K562 (cell line): ENCODE measurements at regions not wholly inside any gene's neighbourhood (a gene's known extent, or its start where the extent isn't known, plus 50 kb on each side); places are given as distances from the start of the nearest gene placed in this dataset.

Experiments
- ATAC-seq: fragments of 200-7000 bp; cut with Tn5 transposase; 3 replicates; pipeline ENCODE4 v1.9.1; 2020; ENCODE audit warnings: moderate library complexity
- BruUV-seq: library from RNA; stranded (reverse); fragments of 400-500 nt; replicated peaks from 2 replicates; lab custom pipeline; 2021; lab: Mats Ljungman, UMichigan
- CTCF ChIA-PET: fragments of 300-600 bp; formaldehyde crosslinking; extraction: SDS; loops from one replicate; lab custom pipeline; 2021; ENCODE audit warnings: low intra/inter-chr PET ratio; lab: Yijun Ruan, JAX
- POLR2A ChIA-PET: fragments of 300-600, 350-650 bp; sonication (Branson Sonifier 250); formaldehyde crosslinking; extraction: SDS; loops from one replicate; lab custom pipeline; 2021; ENCODE audit warnings: antibody characterized with exemption, inconsistent platforms; lab: Yijun Ruan, JAX
- DNase-seq, 4 experiments: peaks; one replicate each; pipeline versions ENCODE4 v3.0.0 to v3.0.0-alpha.2; 2011 to 2018; ENCODE audit warnings: low spot score in 3 of 4, mixed read lengths in 3 of 4; ENCODE audit errors: extremely low read depth in 1 of 4
- FAIRE-seq: peaks from 2 replicates; lab custom pipeline; 2011; peaks lifted over from hg19 to GRCh38; lab: Jason Lieb, UNC
- H2AFZ ChIP-seq: 2 replicates; pipeline ENCODE4 v1.6.0; 2011; ENCODE audit warnings: low read depth, low read length, control low read depth, inconsistent platforms
- H3K27ac ChIP-seq: fragments of 200-600 bp; 3 replicates; pipeline ENCODE4 v1.8.0; 2011; ENCODE audit warnings: low read depth, mild to moderate bottlenecking, control low read depth, inconsistent platforms, low read length, moderate library complexity, mixed read lengths; ENCODE audit errors: extremely low read depth
- H3K27me3 ChIP-seq, 2 experiments: fragments of 300-600 bp in 1 of 2; 2 replicates in 1 of 2; 3 replicates in 1 of 2; pipeline versions ENCODE4 v1.6.0 to v1.8.0; 2011; ENCODE audit warnings: inconsistent platforms in 2 of 2, low read length in 2 of 2, mild to moderate bottlenecking in 1 of 2, mixed read lengths in 1 of 2, moderate library complexity in 1 of 2; ENCODE audit not compliant: control insufficient read depth in 2 of 2, insufficient read depth in 2 of 2
- H3K36me3 ChIP-seq: fragments of 300-600 bp; 3 replicates; pipeline ENCODE4 v1.8.0; 2011; ENCODE audit warnings: mild to moderate bottlenecking, low read length, inconsistent platforms; ENCODE audit not compliant: control insufficient read depth, insufficient read depth
- H3K4me1 ChIP-seq, 2 experiments: fragments of 200-600 bp in 1 of 2; replicated peaks in 1 of 2; 2 replicates in 1 of 2; 3 replicates in 1 of 2; pipeline versions ENCODE4 v1.5.1 to v1.8.0; 2011; ENCODE audit warnings: inconsistent platforms in 2 of 2, low read length in 2 of 2, mild to moderate bottlenecking in 1 of 2, mixed read lengths in 1 of 2, moderate library complexity in 1 of 2; ENCODE audit not compliant: control insufficient read depth in 2 of 2, insufficient read depth in 2 of 2
- H3K4me2 ChIP-seq: 2 replicates; pipeline ENCODE4 v1.6.1; 2011; ENCODE audit warnings: low read length, control low read depth, inconsistent platforms, mixed read lengths; ENCODE audit not compliant: insufficient read depth
- H3K4me3 ChIP-seq: fragments of 200-600 bp; sonication (generic), shearing (Covaris generic); 2 replicates; pipeline ENCODE4 v1.5.1; 2016; ENCODE audit warnings: control low read depth, inconsistent platforms
- H3K79me2 ChIP-seq: fragments of 200-600 bp; 3 replicates; pipeline ENCODE4 v1.8.0; 2011; ENCODE audit warnings: low read length, inconsistent platforms; ENCODE audit not compliant: control insufficient read depth, insufficient read depth
- H3K9ac ChIP-seq, 2 experiments: 2 replicates each; pipeline versions ENCODE4 v1.6.0 to v1.6.1; 2011; ENCODE audit warnings: low read depth in 2 of 2, low read length in 2 of 2, control low read depth in 1 of 2, inconsistent platforms in 1 of 2, mild to moderate bottlenecking in 1 of 2, mixed read lengths in 1 of 2; ENCODE audit not compliant: insufficient read depth in 1 of 2
- H3K9me1 ChIP-seq: one replicate; pipeline ENCODE4 v1.6.0; 2011; ENCODE audit warnings: inconsistent platforms, mild to moderate bottlenecking, low read length, moderate library complexity; ENCODE audit not compliant: control insufficient read depth, insufficient read depth
- H3K9me3 ChIP-seq: replicated peaks from 2 replicates; pipeline ENCODE4 v1.5.1; 2011; ENCODE audit warnings: low read depth, low read length, inconsistent platforms; ENCODE audit not compliant: control insufficient read depth, insufficient read depth
- H4K20me1 ChIP-seq: replicated peaks from 2 replicates; pipeline ENCODE4 v1.6.1; 2011; ENCODE audit warnings: low read length, inconsistent platforms, mixed read lengths; ENCODE audit not compliant: control insufficient read depth, insufficient read depth
- AFF4 ChIP-seq: sonication (generic); formaldehyde crosslinking; IDR thresholded peaks from 2 replicates; pipeline ENCODE4 v1.8.0; 2023; ENCODE audit warnings: mild to moderate bottlenecking, missing genetic modification reagents
- MAZ ChIP-seq, 2 experiments: fragments of 450-650 bp in 1 of 2; sonication (generic) in 1 of 2; formaldehyde crosslinking; IDR thresholded peaks in 1 of 2; conservative IDR thresholded peaks in 1 of 2; 2 replicates each; pipeline versions ENCODE4 v1.4.0 to v1.5.0; 2020; ENCODE audit warnings: mild to moderate bottlenecking in 1 of 2, missing genetic modification reagents in 1 of 2
- RHOXF2B ChIP-seq: fragments of 250-450 bp; sonication (Bioruptor Pico); conservative IDR thresholded peaks from 2 replicates; pipeline ENCODE4 v1.5.1; 2021
- ZBTB5 ChIP-seq: fragments of 450-650 bp; IDR thresholded peaks from 2 replicates; pipeline ENCODE4 v1.6.1; 2017; ENCODE audit warnings: antibody characterized with exemption
- ZNF395 ChIP-seq: fragments of 200-800 bp; sonication (Bioruptor generic); IDR thresholded peaks from 2 replicates; pipeline ENCODE4 v1.6.1; 2017; ENCODE audit warnings: missing genetic modification characterization, missing compliant biosample characterization
- WGBS: fragments of 100-300 bp; shearing (Covaris generic); methylation state at CpG from one replicate; pipeline ENCODE4 v1.1.6; 2016; ENCODE audit warnings: low coverage, mixed read lengths; ENCODE audit not compliant: insufficient coverage; ENCODE audit errors: missing lambda C conversion rate; 5-methylcytosine and 5-hydroxymethylcytosine counted together
- in situ Hi-C: fragments of 300-500 bp; cut with MboI; formaldehyde crosslinking; loops from 4 replicates; pipeline ENCODE4 v1.15.0; 2018; ENCODE audit warnings: inconsistent platforms, mixed read lengths
- intact Hi-C: fragments of 100-400 bp; cut with micrococcal nuclease; formaldehyde crosslinking; loops from 2 replicates; pipeline ENCODE4 v1.14.2; 2022

- ATAC-seq: no peak
- POLR2A ChIA-PET: no interaction called here
Measured at GRCh38 chr16:80362816-80363215, 178.0 kb upstream of the DYNLRB2 start.

More at GRCh38 chr16:80362816-80363215, 178.0 kb upstream of the DYNLRB2 start:
- 0% methylated on average over 3 of the region's 3 CpGs for WGBS
- Histone ChIP-seq H3K27me3 (peaks cover 5 to 9% of the 10 kb centered on the region in 2 experiments; a peak in 3 of 5 replicates), H3K4me1 (no peaks in the 10 kb centered on the region), H3K4me3 (no peak overlapping the region), H3K9me1 (no peaks in the 10 kb centered on the region), H3K36me3 (no peaks in the 10 kb centered on the region), H2AFZ (no peak overlapping the region), H4K20me1 (no peaks in the 10 kb centered on the region), H3K79me2 (no peaks in the 10 kb centered on the region), H3K9me3 (no peaks in the 10 kb centered on the region), H3K4me2 (no peak overlapping the region), H3K27ac (no peak overlapping the region), H3K9ac (no peak overlapping the region)
- CTCF ChIA-PET: no interaction called here
- no peak for FAIRE-seq
- TF ChIP-seq MAZ (CRISPR knock-in tag; conservative IDR thresholded peaks at IDR 0.05 in 1 of 2, IDR thresholded peaks at IDR 0.05 in 1 of 2) (no peak), ZNF395 (CRISPR knock-in tag) (no peak), RHOXF2B (CRISPR knock-in tag) (no peak), ZBTB5 (no peak), AFF4 (CRISPR knock-in tag) (no peak)
- intact Hi-C loops: no loop called here
- DNase-seq: no peak
- in situ Hi-C loops: no loop called here
- no TSS peak for BruUV-seq
